ENCODE measurements at regions not wholly inside any gene's neighbourhood (a gene's known extent, or its start where the extent isn't known, plus 50 kb on each side); places are given as distances from the start of the nearest gene placed in this dataset.

GRCh38 chr9:2495221-2496005 is 126.2 kb upstream of the VLDLR start:
- no peaks in the 10 kb centered on the region for H3K9me3 Mint-ChIP-seq
- H3K4me1 Mint-ChIP-seq, result no peaks in the 10 kb centered on the region
- ChIA-PET CTCF (no interaction called here), POLR2A (no interaction called here)
- no peak overlapping the region for H3K27ac Mint-ChIP-seq
- no peaks in the 10 kb centered on the region for H3K36me3 ChIP-seq (ENCODE audit: control insufficient read depth in 2 of 2, extremely low read depth in 1 of 2, insufficient read depth in 1 of 2, low read length in 1 of 2)
- DNase-seq, result no peak
- no peak overlapping the region for H3K27ac ChIP-seq (ENCODE audit: low read length)
- H3K4me1 ChIP-seq (ENCODE audit: control insufficient read depth in 1 of 2, extremely low read depth in 1 of 2, insufficient read depth in 2 of 2, low read length in 2 of 2), result no peaks in the 10 kb centered on the region
- no peaks in the 10 kb centered on the region for H3K36me3 Mint-ChIP-seq
- no peak overlapping the region for H3K4me3 ChIP-seq (ENCODE audit: control insufficient read depth in 1 of 2, extremely low read depth in 1 of 2, low read length in 1 of 2)
- no peaks in the 10 kb centered on the region for H3K9me3 ChIP-seq
- H3K27me3 Mint-ChIP-seq, result peaks cover 3 to 4% of the 10 kb centered on the region in 2 donors
- H3K4me3 Mint-ChIP-seq, result no peak overlapping the region
- no peak for ATAC-seq (replicated peaks in 1 of 4)
- H3K27me3 ChIP-seq (replicated peaks in 1 of 2; ENCODE audit: control insufficient read depth in 2 of 2, extremely low read depth in 1 of 2, insufficient read depth in 2 of 2, low read length in 1 of 2), result no peaks in the 10 kb centered on the region
- 22% methylated on average over 1 of the region's 3 CpGs for WGBS (ENCODE audit: insufficient coverage)

GRCh38 chr9:2496169-2496568 is 125.4 kb upstream of the VLDLR start:
- no peak overlapping the region for H3K27ac ChIP-seq (ENCODE audit: low read length)
- no peaks in the 10 kb centered on the region for H3K36me3 ChIP-seq (ENCODE audit: control insufficient read depth in 2 of 2, extremely low read depth in 1 of 2, insufficient read depth in 1 of 2, low read length in 1 of 2)
- no peak overlapping the region for H3K4me3 Mint-ChIP-seq
- H3K9me3 Mint-ChIP-seq, result no peaks in the 10 kb centered on the region
- ATAC-seq (replicated peaks in 1 of 4) (no peak), DNase-seq (no peak)
- H3K4me1 ChIP-seq (ENCODE audit: control insufficient read depth in 1 of 2, extremely low read depth in 1 of 2, insufficient read depth in 2 of 2, low read length in 2 of 2), result no peaks in the 10 kb centered on the region
- CTCF ChIA-PET, result no interaction called here
- no peaks in the 10 kb centered on the region for H3K9me3 ChIP-seq
- POLR2A ChIA-PET, result no interaction called here
- no peaks in the 10 kb centered on the region for H3K27me3 Mint-ChIP-seq
- H3K27ac Mint-ChIP-seq, result no peak overlapping the region
- no peaks in the 10 kb centered on the region for H3K36me3 Mint-ChIP-seq
- no peak overlapping the region for H3K4me3 ChIP-seq (ENCODE audit: control insufficient read depth in 1 of 2, extremely low read depth in 1 of 2, low read length in 1 of 2)
- WGBS (ENCODE audit: insufficient coverage), result 84% methylated on average over 3 of the region's 5 CpGs
- no peaks in the 10 kb centered on the region for H3K27me3 ChIP-seq (replicated peaks in 1 of 2; ENCODE audit: control insufficient read depth in 2 of 2, extremely low read depth in 1 of 2, insufficient read depth in 2 of 2, low read length in 1 of 2)
- H3K4me1 Mint-ChIP-seq, result no peaks in the 10 kb centered on the region

- Mint-ChIP-seq H3K4me3 (no peak overlapping the region), H3K27ac (no peak overlapping the region), H3K4me1 (no peaks in the 10 kb centered on the region), H3K27me3 (no peaks in the 10 kb centered on the region), H3K9me3 (no peaks in the 10 kb centered on the region), H3K36me3 (no peaks in the 10 kb centered on the region)
- H3K27me3 ChIP-seq (replicated peaks in 1 of 2; ENCODE audit: control insufficient read depth in 2 of 2, extremely low read depth in 1 of 2, insufficient read depth in 2 of 2, low read length in 1 of 2), result no peaks in the 10 kb centered on the region
- H3K4me1 ChIP-seq (ENCODE audit: control insufficient read depth in 1 of 2, extremely low read depth in 1 of 2, insufficient read depth in 2 of 2, low read length in 2 of 2), result no peaks in the 10 kb centered on the region
- ChIA-PET POLR2A (no interaction called here), CTCF (no interaction called here)
- no peak for DNase-seq
- no peak for ATAC-seq (replicated peaks in 1 of 4)
- H3K36me3 ChIP-seq (ENCODE audit: control insufficient read depth in 2 of 2, extremely low read depth in 1 of 2, insufficient read depth in 1 of 2, low read length in 1 of 2), result no peaks in the 10 kb centered on the region
- H3K9me3 ChIP-seq, result no peaks in the 10 kb centered on the region
- no peak overlapping the region for H3K4me3 ChIP-seq (ENCODE audit: control insufficient read depth in 1 of 2, extremely low read depth in 1 of 2, low read length in 1 of 2)
- H3K27ac ChIP-seq (ENCODE audit: low read length), result no peak overlapping the region
Measured at GRCh38 chr9:2496934-2497333, 124.7 kb upstream of the VLDLR start.

- Histone ChIP-seq H3K4me3 (ENCODE audit: control insufficient read depth in 1 of 2, extremely low read depth in 1 of 2, low read length in 1 of 2) (no peak overlapping the region), H3K27ac (ENCODE audit: low read length) (no peak overlapping the region), H3K36me3 (ENCODE audit: control insufficient read depth in 2 of 2, extremely low read depth in 1 of 2, insufficient read depth in 1 of 2, low read length in 1 of 2) (no peaks in the 10 kb centered on the region), H3K4me1 (ENCODE audit: control insufficient read depth in 1 of 2, extremely low read depth in 1 of 2, insufficient read depth in 2 of 2, low read length in 2 of 2) (no peaks in the 10 kb centered on the region), H3K27me3 (replicated peaks in 1 of 2; ENCODE audit: control insufficient read depth in 2 of 2, extremely low read depth in 1 of 2, insufficient read depth in 2 of 2, low read length in 1 of 2) (no peaks in the 10 kb centered on the region), H3K9me3 (no peaks in the 10 kb centered on the region)
- Mint-ChIP-seq H3K4me1 (no peaks in the 10 kb centered on the region), H3K4me3 (no peak overlapping the region), H3K9me3 (no peaks in the 10 kb centered on the region), H3K36me3 (no peaks in the 10 kb centered on the region), H3K27me3 (no peaks in the 10 kb centered on the region), H3K27ac (no peak overlapping the region)
- DNase-seq, result no peak
- 83% methylated on average over 1 of the region's 5 CpGs for WGBS (ENCODE audit: insufficient coverage)
- ATAC-seq (replicated peaks in 1 of 4), result no peak
- ChIA-PET POLR2A (no interaction called here), CTCF (no interaction called here)
Measured at GRCh38 chr9:2497666-2498400, 123.8 kb upstream of the VLDLR start.

GRCh38 chr9:2502210-2502609 is 119.4 kb upstream of the VLDLR start:
- POLR2A ChIA-PET, result no interaction called here
- DNase-seq (no peak), ATAC-seq (replicated peaks in 1 of 4) (no peak)
- no peaks in the 10 kb centered on the region for H3K4me1 ChIP-seq (ENCODE audit: control insufficient read depth in 1 of 2, extremely low read depth in 1 of 2, insufficient read depth in 2 of 2, low read length in 2 of 2)
- CTCF ChIA-PET, result no interaction called here
- Mint-ChIP-seq H3K27ac (no peak overlapping the region), H3K36me3 (no peaks in the 10 kb centered on the region), H3K4me3 (no peak overlapping the region), H3K9me3 (no peaks in the 10 kb centered on the region), H3K4me1 (no peaks in the 10 kb centered on the region), H3K27me3 (no peaks in the 10 kb centered on the region)
- H3K27me3 ChIP-seq (replicated peaks in 1 of 2; ENCODE audit: control insufficient read depth in 2 of 2, extremely low read depth in 1 of 2, insufficient read depth in 2 of 2, low read length in 1 of 2), result no peaks in the 10 kb centered on the region
- no peaks in the 10 kb centered on the region for H3K36me3 ChIP-seq (ENCODE audit: control insufficient read depth in 2 of 2, extremely low read depth in 1 of 2, insufficient read depth in 1 of 2, low read length in 1 of 2)
- no peak overlapping the region for H3K27ac ChIP-seq (ENCODE audit: low read length)
- 89% methylated on average over 1 of the region's 3 CpGs for WGBS (ENCODE audit: insufficient coverage)
- no peaks in the 10 kb centered on the region for H3K9me3 ChIP-seq
- H3K4me3 ChIP-seq (ENCODE audit: control insufficient read depth in 1 of 2, extremely low read depth in 1 of 2, low read length in 1 of 2), result no peak overlapping the region

GRCh38 chr9:2502760-2503159 is 118.8 kb upstream of the VLDLR start:
- Histone ChIP-seq H3K9me3 (no peaks in the 10 kb centered on the region), H3K27me3 (replicated peaks in 1 of 2; ENCODE audit: control insufficient read depth in 2 of 2, extremely low read depth in 1 of 2, insufficient read depth in 2 of 2, low read length in 1 of 2) (no peaks in the 10 kb centered on the region), H3K4me3 (ENCODE audit: control insufficient read depth in 1 of 2, extremely low read depth in 1 of 2, low read length in 1 of 2) (no peak overlapping the region), H3K36me3 (ENCODE audit: control insufficient read depth in 2 of 2, extremely low read depth in 1 of 2, insufficient read depth in 1 of 2, low read length in 1 of 2) (no peaks in the 10 kb centered on the region), H3K4me1 (ENCODE audit: control insufficient read depth in 1 of 2, extremely low read depth in 1 of 2, insufficient read depth in 2 of 2, low read length in 2 of 2) (no peaks in the 10 kb centered on the region), H3K27ac (ENCODE audit: low read length) (no peak overlapping the region)
- 79% methylated on average over 1 of the region's 2 CpGs for WGBS (ENCODE audit: insufficient coverage)
- no peaks in the 10 kb centered on the region for H3K4me1 Mint-ChIP-seq
- no peaks in the 10 kb centered on the region for H3K27me3 Mint-ChIP-seq
- CTCF ChIA-PET, result no interaction called here
- H3K4me3 Mint-ChIP-seq, result no peak overlapping the region
- POLR2A ChIA-PET, result no interaction called here
- no peak overlapping the region for H3K27ac Mint-ChIP-seq
- ATAC-seq (replicated peaks in 1 of 4), result no peak
- H3K9me3 Mint-ChIP-seq, result no peaks in the 10 kb centered on the region
- H3K36me3 Mint-ChIP-seq, result no peaks in the 10 kb centered on the region
- no peak for DNase-seq
